GM21390 (cell line): ENCODE measurements at regions not wholly inside any gene's neighbourhood (a gene's known extent, or its start where the extent isn't known, plus 50 kb on each side); places are given as distances from the start of the nearest gene placed in this dataset.

Experiments
- ATAC-seq: cut with Tn5 transposase; IDR thresholded peaks from one replicate; pipeline ENCODE4 v1.9.1; 2021; ENCODE audit not compliant: unreplicated experiment

GRCh38 chr3:181457190-181457589, 254.5 kb upstream of the SOX2 start:
- ATAC-seq, result no peak

GRCh38 chr3:181455276-181455675, 256.4 kb upstream of the SOX2 start:
- ATAC-seq, result no peak

- ATAC-seq, result no peak
Observed at GRCh38 chr3:181454451-181455027, 257.2 kb upstream of the SOX2 start.

GRCh38 chr3:181446741-181447140, 265.0 kb upstream of the SOX2 start:
- no peak for ATAC-seq

- no peak for ATAC-seq
Observed at GRCh38 chr3:181442066-181442465, 269.7 kb upstream of the SOX2 start.

- ATAC-seq, result no peak
Observed at GRCh38 chr3:181432992-181433391, 278.7 kb upstream of the SOX2 start.

- ATAC-seq, result no peak
Observed at GRCh38 chr3:181431748-181432147, 280.0 kb upstream of the SOX2 start.

GRCh38 chr3:181425074-181425473, 286.7 kb upstream of the SOX2 start:
- no peak for ATAC-seq

GRCh38 chr3:181418233-181418632, 293.5 kb upstream of the SOX2 start:
- no peak for ATAC-seq

- ATAC-seq, result no peak
Observed at GRCh38 chr3:181417748-181418147, 294.0 kb upstream of the SOX2 start.

- ATAC-seq, result no peak
Observed at GRCh38 chr3:181410870-181411269, 300.9 kb upstream of the SOX2 start.

GRCh38 chr3:181403876-181404660, 307.7 kb upstream of the SOX2 start:
- no peak for ATAC-seq

GRCh38 chr3:181402347-181402746, 309.4 kb upstream of the SOX2 start:
- no peak for ATAC-seq

GRCh38 chr3:181384970-181385369, 326.8 kb upstream of the SOX2 start:
- ATAC-seq, result no peak

- no peak for ATAC-seq
Observed at GRCh38 chr3:181383760-181384159, 328.0 kb upstream of the SOX2 start.

- no peak for ATAC-seq
Observed at GRCh38 chr3:181383201-181383600, 328.5 kb upstream of the SOX2 start.

- no peak for ATAC-seq
Observed at GRCh38 chr3:181382656-181383055, 329.1 kb upstream of the SOX2 start.

GRCh38 chr3:181379278-181379677, 332.4 kb upstream of the SOX2 start:
- no peak for ATAC-seq

- ATAC-seq, result no peak
Observed at GRCh38 chr3:181369637-181370036, 342.1 kb upstream of the SOX2 start.

- no peak for ATAC-seq
Observed at GRCh38 chr3:181363231-181363630, 348.5 kb upstream of the SOX2 start.

GRCh38 chr3:181362378-181362777, 349.3 kb upstream of the SOX2 start:
- no peak for ATAC-seq

GRCh38 chr3:181358562-181358961, 353.2 kb upstream of the SOX2 start:
- peak; percentile 63 for ATAC-seq

- no peak for ATAC-seq
Observed at GRCh38 chr3:181358060-181358459, 353.7 kb upstream of the SOX2 start.
